ENCODE measurements at regions not wholly inside any gene's neighbourhood (a gene's known extent, or its start where the extent isn't known, plus 50 kb on each side); places are given as distances from the start of the nearest gene placed in this dataset.

- Mint-ChIP-seq H3K36me3 (ENCODE audit: low read depth) (no peaks in the 10 kb centered on the region), H3K4me3 (no peak overlapping the region)
- no peak for ATAC-seq
Measured at GRCh38 chr5:102579379-102579778, 80.6 kb upstream of the SLCO6A1 start.

DNA sequence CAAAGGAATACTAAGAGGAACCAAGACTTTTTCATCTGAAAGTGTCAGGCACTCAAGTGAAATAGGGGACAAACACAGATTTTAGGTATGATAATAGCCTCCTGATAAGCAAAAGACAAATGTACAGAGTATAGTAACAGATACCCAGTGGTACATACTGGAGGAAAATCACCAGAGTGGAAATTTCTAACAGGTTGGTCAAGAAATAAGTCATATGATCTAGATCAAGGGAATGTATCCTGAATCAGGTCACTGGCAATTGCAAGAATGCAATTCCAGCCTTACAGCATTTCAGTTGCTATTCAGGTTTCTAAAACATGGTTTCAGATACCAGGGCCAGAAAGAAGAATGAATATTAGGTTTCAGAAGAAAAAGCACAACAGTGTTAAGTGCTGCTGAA is 82.2 kb upstream of the SLCO6A1 start:
- H3K27ac Mint-ChIP-seq: no peak overlapping the region
- no peaks in the 10 kb centered on the region for H3K36me3 ChIP-seq (ENCODE audit: insufficient read depth)
- no peak for ATAC-seq
- no peaks in the 10 kb centered on the region for H3F3A ChIP-seq (replicated peaks; ENCODE audit: low read depth)
- no peak overlapping the region for H3K4me3 Mint-ChIP-seq
- no peaks in the 10 kb centered on the region for H3K9me2 ChIP-seq (ENCODE audit: insufficient read depth)
- H3K4me1 ChIP-seq (ENCODE audit: insufficient read depth): no peaks in the 10 kb centered on the region; the same call in 1 of the 2 replicates
- no peak overlapping the region for H3K4me3 ChIP-seq
- H3K9me3 Mint-ChIP-seq: no peaks in the 10 kb centered on the region
- H3K79me2 ChIP-seq (replicated peaks; ENCODE audit: insufficient read depth): no peaks in the 10 kb centered on the region
- H3K27me3 ChIP-seq (ENCODE audit: insufficient read depth): no peaks in the 10 kb centered on the region
- H3K27me3 Mint-ChIP-seq (ENCODE audit: insufficient read depth, low read depth, poor library complexity): no peaks in the 10 kb centered on the region
- H3K4me1 Mint-ChIP-seq: peaks cover 7% of the 10 kb centered on the region
- DNase-seq (ENCODE audit: low spot score): no peak
- no peaks in the 10 kb centered on the region for H3K36me3 Mint-ChIP-seq (ENCODE audit: low read depth)
- no peak overlapping the region for H3K4me2 ChIP-seq
- H4K20me1 ChIP-seq (replicated peaks; ENCODE audit: insufficient read depth): no peaks in the 10 kb centered on the region
- H2AFZ ChIP-seq: no peak overlapping the region
- H3K27ac ChIP-seq (ENCODE audit: low read depth): no peak overlapping the region
- TF ChIP-seq STAT1 (IDR thresholded peaks at IDR 0.05; ENCODE audit: unreplicated experiment): no peak
- TF ChIP-seq, protein P1, sequence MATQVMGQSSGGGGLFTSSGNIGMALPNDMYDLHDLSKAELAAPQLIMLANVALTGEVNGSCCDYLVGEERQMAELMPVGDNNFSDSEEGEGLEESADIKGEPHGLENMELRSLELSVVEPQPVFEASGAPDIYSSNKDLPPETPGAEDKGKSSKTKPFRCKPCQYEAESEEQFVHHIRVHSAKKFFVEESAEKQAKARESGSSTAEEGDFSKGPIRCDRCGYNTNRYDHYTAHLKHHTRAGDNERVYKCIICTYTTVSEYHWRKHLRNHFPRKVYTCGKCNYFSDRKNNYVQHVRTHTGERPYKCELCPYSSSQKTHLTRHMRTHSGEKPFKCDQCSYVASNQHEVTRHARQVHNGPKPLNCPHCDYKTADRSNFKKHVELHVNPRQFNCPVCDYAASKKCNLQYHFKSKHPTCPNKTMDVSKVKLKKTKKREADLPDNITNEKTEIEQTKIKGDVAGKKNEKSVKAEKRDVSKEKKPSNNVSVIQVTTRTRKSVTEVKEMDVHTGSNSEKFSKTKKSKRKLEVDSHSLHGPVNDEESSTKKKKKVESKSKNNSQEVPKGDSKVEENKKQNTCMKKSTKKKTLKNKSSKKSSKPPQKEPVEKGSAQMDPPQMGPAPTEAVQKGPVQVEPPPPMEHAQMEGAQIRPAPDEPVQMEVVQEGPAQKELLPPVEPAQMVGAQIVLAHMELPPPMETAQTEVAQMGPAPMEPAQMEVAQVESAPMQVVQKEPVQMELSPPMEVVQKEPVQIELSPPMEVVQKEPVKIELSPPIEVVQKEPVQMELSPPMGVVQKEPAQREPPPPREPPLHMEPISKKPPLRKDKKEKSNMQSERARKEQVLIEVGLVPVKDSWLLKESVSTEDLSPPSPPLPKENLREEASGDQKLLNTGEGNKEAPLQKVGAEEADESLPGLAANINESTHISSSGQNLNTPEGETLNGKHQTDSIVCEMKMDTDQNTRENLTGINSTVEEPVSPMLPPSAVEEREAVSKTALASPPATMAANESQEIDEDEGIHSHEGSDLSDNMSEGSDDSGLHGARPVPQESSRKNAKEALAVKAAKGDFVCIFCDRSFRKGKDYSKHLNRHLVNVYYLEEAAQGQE (IDR thresholded peaks at IDR 0.05; ENCODE audit: unreplicated experiment): no peak
- TF ChIP-seq EZH2phosphoT487 (IDR thresholded peaks at IDR 0.05; ENCODE audit: unreplicated experiment): no peak
- TF ChIP-seq NANOG (IDR thresholded peaks at IDR 0.05; ENCODE audit: borderline replicate concordance): no peak
- no peak for TF ChIP-seq ZNF331 (CRISPR knock-in tag; IDR thresholded peaks at IDR 0.05; ENCODE audit: low read depth)
- no peak for TF ChIP-seq POLR2AphosphoS5 (IDR thresholded peaks at IDR 0.05; ENCODE audit: low read depth)
- no peak for TF ChIP-seq CTCF (conservative IDR thresholded peaks at IDR 0.05; ENCODE audit: low read depth in 2 of 2)
- TF ChIP-seq JUNB (IDR thresholded peaks at IDR 0.05; ENCODE audit: unreplicated experiment): no peak
- TF ChIP-seq CREB1 (CRISPR knock-in tag; IDR thresholded peaks at IDR 0.05; ENCODE audit: low read depth): no peak
- TF ChIP-seq ZNF114 (CRISPR knock-in tag; IDR thresholded peaks at IDR 0.05): no peak

More at GRCh38 chr5:102579379-102579778, 80.6 kb upstream of the SLCO6A1 start:
- Histone ChIP-seq H3K4me1 (ENCODE audit: insufficient read depth) (no peaks in the 10 kb centered on the region; the same call in 1 of the 2 replicates), H3K27ac (ENCODE audit: low read depth) (no peak overlapping the region), H3K36me3 (ENCODE audit: insufficient read depth) (no peaks in the 10 kb centered on the region), H2AFZ (no peak overlapping the region), H4K20me1 (replicated peaks; ENCODE audit: insufficient read depth) (no peaks in the 10 kb centered on the region), H3F3A (replicated peaks; ENCODE audit: low read depth) (no peaks in the 10 kb centered on the region), H3K9me2 (ENCODE audit: insufficient read depth) (no peaks in the 10 kb centered on the region), H3K79me2 (replicated peaks; ENCODE audit: insufficient read depth) (no peaks in the 10 kb centered on the region), H3K4me3 (no peak overlapping the region), H3K27me3 (ENCODE audit: insufficient read depth) (no peaks in the 10 kb centered on the region), H3K4me2 (no peak overlapping the region)
- H3K4me1 Mint-ChIP-seq: peaks cover 7% of the 10 kb centered on the region
- no peaks in the 10 kb centered on the region for H3K9me3 Mint-ChIP-seq
- DNase-seq (ENCODE audit: low spot score): no peak
- no peak overlapping the region for H3K27ac Mint-ChIP-seq
- H3K27me3 Mint-ChIP-seq (ENCODE audit: insufficient read depth, low read depth, poor library complexity): no peaks in the 10 kb centered on the region
- TF ChIP-seq, protein P1 (IDR thresholded peaks at IDR 0.05; ENCODE audit: unreplicated experiment): no peak
- TF ChIP-seq POLR2AphosphoS5 (IDR thresholded peaks at IDR 0.05; ENCODE audit: low read depth) (no peak), EZH2phosphoT487 (IDR thresholded peaks at IDR 0.05; ENCODE audit: unreplicated experiment) (no peak), STAT1 (IDR thresholded peaks at IDR 0.05; ENCODE audit: unreplicated experiment) (no peak), NANOG (IDR thresholded peaks at IDR 0.05; ENCODE audit: borderline replicate concordance) (no peak), CREB1 (CRISPR knock-in tag; IDR thresholded peaks at IDR 0.05; ENCODE audit: low read depth) (no peak)
- TF ChIP-seq, protein P2, sequence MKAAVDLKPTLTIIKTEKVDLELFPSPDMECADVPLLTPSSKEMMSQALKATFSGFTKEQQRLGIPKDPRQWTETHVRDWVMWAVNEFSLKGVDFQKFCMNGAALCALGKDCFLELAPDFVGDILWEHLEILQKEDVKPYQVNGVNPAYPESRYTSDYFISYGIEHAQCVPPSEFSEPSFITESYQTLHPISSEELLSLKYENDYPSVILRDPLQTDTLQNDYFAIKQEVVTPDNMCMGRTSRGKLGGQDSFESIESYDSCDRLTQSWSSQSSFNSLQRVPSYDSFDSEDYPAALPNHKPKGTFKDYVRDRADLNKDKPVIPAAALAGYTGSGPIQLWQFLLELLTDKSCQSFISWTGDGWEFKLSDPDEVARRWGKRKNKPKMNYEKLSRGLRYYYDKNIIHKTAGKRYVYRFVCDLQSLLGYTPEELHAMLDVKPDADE (IDR thresholded peaks at IDR 0.05): no peak
